AML-193 (cell line): ENCODE measurements at regions not wholly inside any gene's neighbourhood (a gene's known extent, or its start where the extent isn't known, plus 50 kb on each side); places are given as distances from the start of the nearest gene placed in this dataset.

Experiments
- DNase-seq, 2 experiments: peaks; one replicate each; lab custom pipeline; 2025; lab: John Stamatoyannopoulos, UW

- DNase-seq, result no peak
Measured at GRCh38 chr4:136664988-136665387, 867.3 kb downstream of the PCDH18 start.

DNA sequence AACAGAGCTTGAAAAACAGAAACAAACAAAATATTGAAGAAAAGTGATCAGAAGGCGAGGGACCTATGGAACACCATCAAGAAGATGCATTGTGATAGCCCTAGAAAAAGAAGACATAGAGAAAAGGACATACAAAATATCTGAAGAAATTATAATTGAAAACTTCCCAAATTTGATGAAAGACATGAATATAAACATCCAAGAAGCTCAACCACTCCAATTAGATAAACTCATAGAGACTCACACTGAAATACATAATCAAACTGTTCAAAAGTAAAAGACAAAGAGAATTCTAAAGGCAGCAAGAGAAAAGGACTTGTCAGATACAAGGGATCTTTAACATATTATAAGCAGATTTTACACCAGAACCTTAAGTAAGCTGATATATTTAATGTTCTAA lies 869.8 kb downstream of the PCDH18 start:
- no peak for DNase-seq

- no peak for DNase-seq
Measured at GRCh38 chr4:136653640-136654406, 878.5 kb downstream of the PCDH18 start.

DNA sequence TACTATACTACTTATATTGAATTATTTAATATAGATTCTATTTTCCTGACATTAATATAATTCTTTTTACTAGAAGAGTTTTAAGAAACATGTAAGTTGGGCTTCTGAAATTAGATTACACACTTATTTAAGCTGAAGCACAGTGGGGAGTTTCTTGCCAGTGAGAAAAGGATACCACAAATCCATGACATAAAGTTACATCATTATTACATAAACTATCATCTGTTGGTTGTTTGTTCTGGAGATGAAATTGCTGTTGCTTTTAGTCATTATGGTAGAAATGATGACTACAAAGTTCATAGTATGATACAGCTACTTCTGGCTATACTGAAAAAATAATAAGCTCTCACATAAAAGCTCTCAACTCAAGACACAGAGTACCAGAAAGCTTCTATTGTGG lies 880.4 kb downstream of the PCDH18 start:
- DNase-seq, result no peak

DNA sequence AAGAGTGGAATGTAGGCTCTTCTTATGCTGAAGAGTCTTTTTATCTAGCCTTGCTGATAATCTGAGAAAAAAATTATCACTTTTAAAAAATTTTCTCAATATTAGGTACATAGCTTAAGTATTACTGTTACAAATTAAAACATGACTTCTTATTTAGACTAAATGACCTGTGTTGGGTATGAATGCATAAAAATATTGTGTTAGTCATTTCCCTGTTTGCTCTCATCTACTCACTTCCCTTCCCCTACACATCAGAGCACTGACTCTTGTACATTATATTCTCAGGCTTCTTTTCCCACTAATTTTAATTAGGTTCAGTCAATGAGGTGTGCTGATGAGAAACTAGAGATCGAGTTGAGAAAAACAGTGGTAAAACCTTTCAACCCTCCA lies 881.0 kb downstream of the PCDH18 start:
- DNase-seq, result no peak

GRCh38 chr4:136650541-136651277 lies 881.6 kb downstream of the PCDH18 start:
- no peak for DNase-seq

DNA sequence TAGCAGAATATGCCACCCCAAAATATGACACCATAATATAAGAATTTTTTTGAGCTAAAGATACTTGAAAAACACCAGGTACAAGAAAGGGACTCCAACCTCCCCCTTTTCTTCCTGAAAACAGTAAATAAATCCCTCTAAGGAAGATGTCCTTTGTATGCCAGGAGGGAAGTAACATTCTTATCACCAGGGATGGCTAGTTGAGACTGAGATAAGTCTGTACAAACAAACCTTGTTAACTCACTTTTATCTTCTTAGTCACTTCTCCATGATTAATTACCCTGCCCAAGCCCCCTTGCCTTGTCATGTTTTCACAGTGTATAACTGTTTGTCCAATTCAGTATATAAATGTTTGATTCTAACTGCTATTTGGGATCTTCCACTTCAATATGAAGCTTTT lies 888.0 kb downstream of the PCDH18 start:
- DNase-seq, result no peak

GRCh38 chr4:136643416-136643815 lies 888.9 kb downstream of the PCDH18 start:
- DNase-seq, result no peak

DNA sequence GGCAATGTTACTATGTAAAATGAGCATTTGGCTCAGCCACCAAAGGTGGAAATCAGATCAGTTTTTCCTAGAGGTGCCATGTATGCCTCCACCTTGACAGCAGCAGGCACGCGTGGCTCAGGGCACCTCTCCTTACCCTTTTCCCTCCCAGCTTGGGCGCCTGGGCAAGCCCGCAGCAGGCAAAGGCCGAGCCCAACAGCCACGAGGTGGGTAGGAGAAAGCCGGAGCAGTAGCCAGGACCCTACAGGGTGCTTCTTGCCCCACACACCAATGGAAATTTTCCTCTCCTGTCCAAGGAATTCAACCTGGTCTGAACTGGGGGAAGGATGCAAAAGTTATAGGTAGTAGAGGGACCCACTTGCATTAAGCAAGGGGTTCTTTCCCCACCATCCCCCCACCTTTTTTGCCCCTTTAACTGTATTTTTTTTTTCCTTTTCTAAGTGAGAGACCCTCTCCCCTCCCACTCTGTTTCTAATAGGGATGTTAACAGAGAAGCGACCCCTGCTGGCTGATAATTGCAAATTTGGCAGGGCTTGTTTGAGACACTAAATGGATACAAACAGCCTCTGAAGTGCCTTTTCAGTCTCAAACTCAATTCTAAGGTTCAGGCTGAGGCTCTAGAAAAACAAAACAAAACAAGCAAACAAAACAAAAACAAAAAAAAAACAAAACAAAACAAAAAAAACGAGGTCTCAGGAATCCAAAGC lies 895.1 kb downstream of the PCDH18 start:
- no peak for DNase-seq

DNA sequence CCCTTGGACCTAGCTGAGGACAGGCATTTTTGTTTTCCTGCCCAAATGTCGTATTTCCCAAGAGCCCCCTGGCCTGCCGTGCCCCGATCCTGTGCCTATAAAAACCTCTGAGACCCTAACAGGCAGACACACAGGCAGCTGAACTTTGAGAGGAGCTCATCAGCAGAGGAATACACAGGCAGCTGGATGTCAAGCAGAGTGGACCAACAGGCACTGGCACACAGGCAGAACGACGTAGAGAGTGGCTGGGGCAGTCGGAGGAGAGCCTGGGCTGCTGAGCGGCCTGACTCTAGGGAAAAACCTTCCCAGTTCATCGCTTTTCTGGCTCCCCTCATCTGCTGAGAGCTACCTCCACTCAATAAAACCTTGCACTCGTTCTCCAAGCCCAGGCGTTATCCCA lies 896.1 kb downstream of the PCDH18 start:
- DNase-seq, result no peak

DNA sequence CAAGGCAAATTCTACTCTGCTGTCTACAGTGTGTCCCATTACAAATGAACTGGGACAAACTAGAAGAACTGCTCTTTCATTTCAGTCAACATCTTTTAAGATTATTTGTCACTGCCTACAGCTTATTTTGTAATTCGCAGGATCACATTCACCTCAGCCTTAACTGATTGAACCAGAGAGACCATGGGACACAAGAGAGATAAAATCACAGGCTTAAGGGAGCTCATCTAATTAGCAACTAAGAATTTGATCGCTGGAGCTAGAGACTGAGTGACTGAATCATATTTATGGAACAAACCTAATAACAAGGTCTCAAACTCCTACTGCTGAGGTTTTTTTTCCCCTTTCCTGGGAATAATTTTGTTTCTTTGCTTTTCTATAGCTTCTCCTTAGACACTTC lies 898.2 kb downstream of the PCDH18 start:
- no peak for DNase-seq

GRCh38 chr4:136599890-136600289 lies 932.4 kb downstream of the PCDH18 start:
- DNase-seq, result no peak

DNA sequence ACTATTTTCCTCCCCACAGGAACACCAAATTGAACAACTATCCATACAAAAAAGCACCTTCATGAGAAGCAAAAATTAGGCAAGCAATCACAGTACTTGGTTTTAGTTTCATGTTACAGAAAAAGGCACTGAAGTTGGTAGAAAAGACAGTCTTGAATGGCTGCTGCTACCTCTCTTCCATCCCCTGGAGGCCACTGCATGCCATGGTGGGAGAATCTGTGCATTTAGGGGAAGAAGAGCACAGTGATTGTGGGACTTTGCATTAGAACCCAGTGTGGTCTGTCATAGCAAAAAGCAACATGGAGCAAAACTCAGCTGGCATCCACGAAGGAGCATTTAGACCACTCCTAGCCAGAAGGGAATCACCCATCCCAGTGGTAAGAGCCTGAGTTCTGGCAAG lies 941.9 kb downstream of the PCDH18 start:
- DNase-seq, result no peak

- no peak for DNase-seq
Measured at GRCh38 chr4:136583567-136583966, 948.7 kb downstream of the PCDH18 start.

DNA sequence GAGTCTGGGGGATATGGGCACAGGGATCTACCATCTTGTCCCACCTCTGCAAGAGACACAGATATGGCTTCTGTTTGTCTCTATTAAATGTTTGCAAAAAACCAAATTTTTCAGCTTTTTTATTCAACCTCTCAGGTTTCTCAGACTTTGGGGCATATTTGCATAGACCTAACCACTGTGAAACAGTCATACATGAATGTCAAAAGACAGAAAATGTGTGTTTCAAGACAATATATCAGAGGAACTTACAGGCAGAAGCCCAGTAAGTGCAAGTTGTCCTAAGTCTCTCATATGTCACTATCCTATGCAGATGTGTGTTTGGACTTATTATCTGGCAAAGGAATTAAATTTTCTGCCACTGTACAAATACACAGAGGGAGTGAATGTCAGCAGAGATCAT lies 951.2 kb downstream of the PCDH18 start:
- DNase-seq, result no peak

DNA sequence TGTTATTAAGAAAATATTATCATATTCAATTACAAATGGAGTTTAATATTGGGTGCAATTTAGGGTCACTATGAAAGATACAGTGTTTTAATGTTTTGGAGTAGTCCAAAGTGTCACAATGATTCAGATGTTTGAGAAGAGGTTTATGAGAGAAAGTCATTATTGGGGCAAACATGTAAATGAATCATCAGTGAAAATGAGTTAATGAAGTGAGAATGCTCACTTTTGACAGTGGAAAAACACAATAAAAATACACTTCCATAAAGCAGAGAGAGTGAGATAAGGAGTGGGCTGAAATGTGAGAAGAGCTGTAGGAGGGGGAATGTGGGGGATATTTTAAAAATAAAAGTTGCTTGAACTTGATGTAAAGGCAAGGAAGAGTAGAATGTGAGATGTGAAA lies 957.1 kb downstream of the PCDH18 start:
- no peak for DNase-seq

DNA sequence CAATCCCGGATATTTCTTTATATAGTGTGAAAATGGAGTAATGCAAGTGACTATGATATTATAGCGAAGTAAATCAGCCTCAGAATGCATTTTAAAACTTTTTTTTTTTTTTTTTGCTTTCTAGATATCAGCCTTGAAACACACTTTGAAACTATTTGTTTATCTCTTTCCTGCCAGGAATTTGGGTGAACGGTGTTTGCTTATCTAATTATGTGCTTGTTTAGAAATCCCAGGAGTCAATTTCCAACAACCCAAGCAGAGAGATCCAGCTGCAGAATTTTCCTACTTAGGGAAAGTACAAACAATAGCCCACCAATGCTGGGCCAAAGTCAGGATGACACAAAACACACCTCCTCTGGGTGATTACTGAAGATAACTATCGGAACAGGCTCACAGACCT lies 958.8 kb downstream of the PCDH18 start:
- DNase-seq, result no peak

GRCh38 chr4:136571315-136571714 lies 961.0 kb downstream of the PCDH18 start:
- no peak for DNase-seq

DNA sequence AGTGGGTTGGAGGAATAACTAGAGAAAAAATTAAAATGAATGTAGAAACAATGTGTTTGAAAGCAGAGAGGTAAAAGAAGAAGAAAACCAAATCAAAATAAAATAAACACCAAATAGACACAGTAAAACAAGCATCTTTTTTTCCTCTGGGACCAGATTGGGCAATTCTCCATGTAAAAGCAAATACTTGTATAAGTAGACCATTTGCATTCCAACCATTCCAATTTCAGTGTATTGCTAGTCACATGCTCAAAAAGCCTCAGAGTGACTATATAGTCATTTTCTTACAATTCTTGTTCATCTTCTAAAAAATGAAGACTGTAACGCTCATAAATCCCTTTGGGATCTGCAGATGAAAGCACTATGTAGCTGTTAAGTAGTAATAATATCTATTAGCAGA lies 969.5 kb downstream of the PCDH18 start:
- no peak for DNase-seq

DNA sequence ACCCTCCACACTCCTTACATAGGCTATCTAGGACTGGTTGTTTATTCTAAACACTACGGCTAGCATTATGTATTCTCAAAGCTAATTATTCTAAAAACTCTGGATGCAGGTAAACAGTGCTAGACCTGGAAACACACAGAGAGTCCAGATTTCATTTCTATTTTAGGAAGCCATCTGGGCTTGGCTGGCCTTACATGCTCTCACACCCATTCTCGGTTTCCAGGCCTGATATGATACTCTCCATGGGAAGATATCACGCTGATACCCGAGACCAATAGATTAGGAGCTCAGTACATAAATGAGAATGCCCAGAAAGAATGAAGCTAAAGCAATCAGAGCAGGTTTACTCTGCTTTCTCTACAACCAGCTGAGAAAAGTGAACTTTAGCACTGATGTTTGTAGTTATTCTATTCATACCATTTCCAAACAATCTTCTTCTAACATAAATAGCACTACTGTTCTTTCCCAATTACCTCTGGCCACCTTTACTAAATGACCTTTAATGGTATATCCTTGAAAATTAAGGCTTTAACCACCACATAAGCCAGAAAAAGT lies 973.3 kb downstream of the PCDH18 start:
- no peak for DNase-seq

DNA sequence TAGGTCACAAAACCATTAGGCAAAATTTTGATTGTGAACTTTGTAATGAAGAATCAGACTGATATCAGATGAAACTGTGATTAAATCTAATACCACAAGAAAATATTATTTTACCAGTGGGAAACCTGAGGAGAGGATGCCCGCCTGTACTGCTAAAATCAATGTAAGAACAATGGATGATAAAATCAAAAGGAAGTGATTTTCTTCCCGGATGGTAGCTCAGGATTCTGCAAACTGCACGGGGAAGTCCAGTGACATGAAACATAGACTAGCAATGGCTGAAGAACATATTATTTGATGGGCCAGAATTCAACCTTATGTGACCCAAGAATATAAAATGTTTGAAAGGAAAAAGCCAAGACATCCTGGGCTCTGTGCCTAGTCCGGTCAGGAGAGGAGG lies 974.9 kb downstream of the PCDH18 start:
- DNase-seq, result no peak

DNA sequence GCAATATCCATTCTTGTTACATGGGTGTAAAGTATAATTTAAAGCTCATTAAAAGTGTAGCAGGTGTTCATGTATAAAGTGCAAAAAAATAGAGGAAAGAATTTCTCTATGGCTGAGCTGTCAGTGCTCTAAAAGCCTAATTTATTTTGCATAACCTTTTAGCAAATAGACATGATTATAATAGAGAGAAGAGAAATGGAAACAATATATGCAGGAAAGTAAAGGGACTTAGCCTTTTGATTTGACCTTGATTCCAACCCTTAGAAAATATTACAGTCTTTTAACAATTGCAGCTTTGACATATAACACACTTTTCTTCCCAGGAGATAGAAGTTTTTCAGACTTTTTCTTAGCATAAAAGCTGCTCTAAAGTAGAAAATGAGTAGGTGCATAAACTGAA lies 978.3 kb downstream of the PCDH18 start:
- DNase-seq, result no peak

DNA sequence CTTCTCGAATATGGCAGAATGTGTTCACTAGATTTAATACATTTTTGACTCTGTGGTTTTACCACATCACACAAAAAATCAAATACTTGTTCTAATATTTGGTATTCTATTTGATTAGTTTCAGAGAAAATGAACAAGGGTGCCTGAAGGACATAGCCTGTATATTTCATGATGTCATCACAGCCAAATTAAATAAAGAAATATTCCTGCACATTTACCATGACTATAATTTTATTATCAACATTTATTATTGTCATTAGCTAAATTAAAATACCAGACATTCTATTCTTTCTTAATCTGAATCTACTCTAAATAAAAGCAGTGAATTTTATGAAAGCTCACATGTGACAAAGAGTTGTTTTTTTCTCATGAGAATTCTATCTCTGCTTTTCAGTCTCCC lies 980.5 kb downstream of the PCDH18 start:
- no peak for DNase-seq
